HG03095 (cell line): ENCODE measurements at regions not wholly inside any gene's neighbourhood (a gene's known extent, or its start where the extent isn't known, plus 50 kb on each side); places are given as distances from the start of the nearest gene placed in this dataset.

Source experiments
- ATAC-seq: cut with Tn5 transposase; IDR thresholded peaks from one replicate; pipeline ENCODE4 v1.9.1; 2021; ENCODE audit warnings: moderate library complexity; ENCODE audit not compliant: unreplicated experiment

DNA sequence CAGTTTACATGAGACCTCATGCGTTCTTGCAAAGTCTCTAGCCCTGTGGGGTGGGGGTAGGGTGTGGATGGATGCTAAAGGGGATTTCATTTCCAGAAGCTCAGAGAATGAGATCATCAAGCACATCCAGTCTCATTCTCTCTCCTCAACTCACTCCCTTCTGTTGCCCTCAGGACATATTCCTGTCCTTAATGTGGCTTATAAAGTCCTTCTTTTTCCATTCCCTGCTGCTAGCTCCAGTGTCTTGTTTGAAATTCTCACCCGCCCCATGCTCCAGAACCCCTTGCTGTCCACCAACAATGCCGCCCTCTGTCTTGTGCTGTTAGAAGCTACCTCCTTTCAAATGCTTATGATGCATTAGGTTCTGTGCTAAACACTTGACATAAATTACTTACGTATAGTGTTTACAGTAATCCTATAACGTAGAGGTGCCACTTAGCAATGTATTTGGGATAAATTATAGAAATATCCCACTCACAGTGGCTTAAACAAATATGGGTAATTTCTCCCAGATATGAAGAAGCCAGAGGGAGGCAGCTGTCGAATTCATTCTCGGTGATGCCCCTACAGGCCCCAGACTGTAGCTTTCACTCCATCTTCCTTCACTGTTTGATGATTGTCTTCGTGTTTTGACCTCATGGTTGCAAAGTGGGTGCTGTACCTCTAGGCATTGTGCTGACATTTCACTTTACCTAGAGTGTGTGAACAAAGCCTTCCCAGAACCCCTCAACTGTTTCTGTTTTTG, 273.1 kb upstream of the TBL1XR1 start:
- ATAC-seq: no peak

- ATAC-seq: no peak
Measured at GRCh38 chr3:177471733-177472480, 274.6 kb upstream of the TBL1XR1 start.

DNA sequence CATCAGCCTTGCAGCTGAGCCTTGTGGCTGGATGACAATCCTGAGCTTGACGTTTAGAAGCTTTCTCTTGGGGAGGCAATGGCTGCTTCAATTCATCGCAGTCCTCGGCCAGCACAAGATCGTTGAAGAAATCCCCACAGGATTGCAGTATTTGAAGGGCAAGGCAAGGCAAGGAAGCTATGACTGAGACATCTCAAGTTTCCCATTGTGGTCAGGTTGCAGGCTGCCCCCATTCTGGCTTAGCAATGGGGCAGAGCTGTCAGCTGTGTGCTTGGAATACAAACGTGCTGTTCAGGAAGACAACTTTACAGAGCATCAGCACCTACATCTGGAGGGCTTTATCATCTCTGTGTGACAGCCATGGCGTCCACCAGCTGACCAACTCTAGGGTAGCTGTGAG, 275.9 kb upstream of the TBL1XR1 start:
- no peak for ATAC-seq

GRCh38 chr3:177473903-177474302, 276.6 kb upstream of the TBL1XR1 start:
- no peak for ATAC-seq

DNA sequence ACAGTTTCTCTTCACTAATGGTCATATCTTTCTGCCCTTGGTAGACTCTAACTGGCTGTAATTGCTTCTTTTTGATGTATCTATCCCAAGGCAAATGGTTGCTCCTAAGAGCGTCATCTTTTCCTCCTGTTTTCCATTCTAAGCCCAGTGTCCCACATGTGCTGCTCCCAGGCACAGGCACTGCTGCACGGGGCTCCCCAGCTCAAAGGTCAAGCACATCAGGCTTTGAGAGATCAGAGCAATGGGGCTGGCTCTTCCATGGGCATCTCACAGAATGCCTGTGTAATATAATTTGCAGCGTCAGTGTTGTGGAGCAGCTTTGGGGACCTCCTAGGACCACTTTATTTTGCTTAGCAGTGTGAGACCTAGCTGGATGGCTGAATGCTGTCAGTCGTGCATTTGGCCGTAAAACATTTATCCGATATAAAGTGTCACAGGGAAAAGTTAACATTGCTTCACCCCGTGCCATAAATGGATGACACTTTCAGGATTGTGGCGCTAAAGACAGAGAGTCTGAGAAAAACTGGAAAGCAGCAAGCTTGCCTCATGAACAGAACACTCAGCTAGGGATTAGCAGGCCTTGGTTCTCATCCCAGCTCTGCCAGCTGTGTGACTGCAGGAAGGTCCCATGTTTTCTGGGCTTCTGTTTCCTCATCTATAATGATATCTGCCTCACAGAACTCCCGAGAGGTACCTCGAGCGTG, 277.5 kb upstream of the TBL1XR1 start:
- ATAC-seq: no peak

GRCh38 chr3:177475356-177475665, 278.0 kb upstream of the TBL1XR1 start:
- ATAC-seq: no peak

DNA sequence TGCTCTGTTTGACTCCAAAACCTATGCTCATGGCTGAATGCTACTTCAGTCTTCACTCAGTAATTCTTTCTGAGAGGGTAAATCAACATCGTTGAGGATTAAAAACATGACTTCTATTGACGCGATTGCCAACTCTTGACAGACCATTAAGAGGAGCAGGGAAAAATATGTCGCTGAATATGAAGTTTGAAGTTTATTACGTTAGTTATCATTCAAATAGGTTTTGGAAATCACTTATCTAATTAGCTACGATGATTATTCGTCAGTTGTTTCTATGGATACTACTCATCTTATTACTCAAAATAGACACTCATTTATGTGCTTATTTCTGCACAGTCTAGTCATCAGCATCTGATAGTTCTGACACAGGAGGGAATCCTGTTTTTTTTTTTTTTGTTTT, 279.2 kb upstream of the TBL1XR1 start:
- no peak for ATAC-seq

GRCh38 chr3:177476921-177477435, 279.7 kb upstream of the TBL1XR1 start:
- ATAC-seq: no peak

DNA sequence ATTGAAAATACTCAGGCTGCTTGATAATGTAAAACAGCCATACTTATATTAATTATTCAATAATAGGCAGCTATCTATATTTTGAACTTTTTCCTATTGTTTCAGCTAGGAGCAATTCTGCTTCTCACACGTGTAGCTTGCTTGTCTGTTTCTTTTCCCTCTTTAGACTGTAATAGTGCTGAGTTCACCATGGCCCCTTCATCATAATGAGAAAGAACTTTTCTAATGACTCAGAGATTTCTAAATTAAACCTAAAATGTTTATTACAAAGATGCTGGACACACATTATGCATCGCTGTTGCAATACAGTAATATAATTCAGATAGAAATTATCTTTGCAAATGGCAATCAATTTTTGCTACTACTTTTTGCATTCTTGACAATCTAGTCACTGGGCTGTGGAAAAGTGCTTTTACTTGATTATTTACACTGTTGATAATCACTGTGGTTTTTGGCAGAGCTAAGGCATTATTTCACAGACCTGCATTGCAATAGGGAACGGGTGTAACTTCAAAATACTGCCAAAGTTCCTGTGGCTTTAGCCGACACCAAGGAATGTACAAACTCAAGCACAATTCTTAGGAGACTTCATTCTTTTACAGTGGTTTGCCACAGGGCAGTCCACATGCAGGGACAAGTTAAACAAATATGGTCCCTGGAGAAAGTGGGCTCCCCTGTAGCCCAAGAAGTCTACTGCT, 281.0 kb upstream of the TBL1XR1 start:
- no peak for ATAC-seq

- no peak for ATAC-seq
Measured at GRCh38 chr3:177479630-177480029, 282.3 kb upstream of the TBL1XR1 start.

DNA sequence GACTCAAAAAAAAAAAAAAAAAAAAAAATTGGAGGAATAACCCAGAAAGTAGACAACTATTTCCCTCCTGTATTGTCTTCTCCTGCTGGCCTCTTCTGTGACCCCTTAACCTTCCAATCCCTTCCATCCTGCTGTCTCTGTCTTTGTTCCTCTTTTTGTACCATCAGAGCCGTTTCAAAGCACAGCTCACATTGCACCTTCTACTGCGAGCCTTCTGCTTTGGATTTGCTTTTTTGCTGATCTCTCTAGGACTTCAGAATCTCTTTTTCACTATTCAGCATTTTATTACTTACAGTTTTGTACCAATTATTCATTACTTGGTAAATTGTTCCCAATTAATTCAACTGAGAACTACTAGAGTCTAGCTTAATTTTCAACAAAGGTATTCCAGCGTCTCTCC, 284.0 kb upstream of the TBL1XR1 start:
- ATAC-seq: no peak

GRCh38 chr3:177482048-177482691, 284.9 kb upstream of the TBL1XR1 start:
- ATAC-seq: no peak

DNA sequence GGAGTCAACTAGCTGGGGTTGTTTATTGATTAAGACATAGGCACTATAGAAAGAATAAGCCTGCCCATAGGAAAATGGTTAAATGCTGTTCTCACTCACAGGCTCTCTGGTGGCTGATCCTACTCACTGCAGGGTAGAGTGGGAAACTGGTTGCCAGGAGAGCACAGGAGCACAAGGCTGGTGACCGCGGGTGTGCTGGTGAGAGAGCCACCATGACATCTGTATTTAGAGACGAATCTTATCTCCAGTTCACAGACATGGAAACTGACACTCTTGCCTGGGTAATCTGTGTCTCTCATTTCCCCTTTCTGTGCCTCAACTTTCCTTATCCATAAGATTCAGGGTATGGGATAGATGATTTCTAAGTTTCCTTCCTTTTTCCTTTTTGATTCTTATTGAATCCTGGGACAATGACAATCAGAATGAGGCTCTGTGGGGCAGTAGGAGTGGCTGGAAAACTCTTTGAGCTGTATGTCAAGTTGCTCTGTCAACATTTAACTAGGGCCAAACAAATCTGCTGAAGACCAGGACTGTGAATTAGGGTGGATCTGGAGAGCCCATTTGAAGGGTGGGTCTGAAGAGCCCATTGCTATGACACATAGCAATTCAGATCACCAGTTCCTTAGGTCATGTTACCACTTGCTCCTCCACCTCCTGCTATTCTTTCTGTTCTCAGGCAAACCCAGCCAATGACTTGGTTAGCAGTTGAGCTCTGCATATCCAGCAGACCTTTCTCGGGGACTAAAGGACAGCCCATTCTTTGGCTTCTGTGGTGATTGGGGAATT, 286.1 kb upstream of the TBL1XR1 start:
- ATAC-seq: no peak

DNA sequence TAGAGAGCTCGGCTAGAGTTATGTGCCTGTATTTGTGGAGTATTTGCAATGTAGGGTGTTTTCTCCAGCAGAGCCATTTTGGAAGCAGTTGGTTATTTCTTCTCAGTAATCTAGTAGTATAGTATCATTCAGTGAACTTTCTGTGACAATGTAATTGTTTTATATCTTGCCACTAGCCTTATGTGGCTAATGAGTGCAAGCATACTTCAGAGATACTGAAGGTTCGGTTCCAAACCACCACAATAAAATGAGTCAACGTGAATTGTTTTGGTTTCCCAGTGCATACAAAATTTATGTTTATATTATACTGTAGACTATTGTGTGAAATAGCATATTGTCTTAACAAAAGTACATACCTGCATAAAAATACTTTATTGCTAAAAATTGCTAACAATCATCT, 286.9 kb upstream of the TBL1XR1 start:
- ATAC-seq: no peak

- no peak for ATAC-seq
Measured at GRCh38 chr3:177484926-177485325, 287.6 kb upstream of the TBL1XR1 start.

- ATAC-seq: no peak
Measured at GRCh38 chr3:177487635-177488186, 290.4 kb upstream of the TBL1XR1 start.

DNA sequence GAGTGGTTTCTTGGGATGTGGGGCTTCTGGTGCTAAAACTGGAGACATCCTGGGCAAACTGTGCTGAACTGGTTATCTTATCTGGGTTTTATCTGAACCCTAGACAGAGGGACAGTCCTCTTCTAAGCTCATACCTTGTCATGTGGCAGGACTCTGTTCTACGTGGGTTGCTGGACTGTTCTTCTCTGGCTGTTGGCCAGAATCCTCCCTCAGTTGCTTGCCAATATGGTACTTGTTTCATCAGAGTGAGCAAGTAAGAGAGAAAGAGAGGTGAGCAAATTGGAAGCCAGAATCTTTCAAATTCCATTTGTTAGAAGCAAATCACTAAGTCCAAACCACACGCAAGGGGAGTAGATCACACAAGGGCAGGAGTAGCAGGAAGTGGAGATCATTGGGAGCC, 291.5 kb upstream of the TBL1XR1 start:
- ATAC-seq: no peak

- ATAC-seq: no peak
Measured at GRCh38 chr3:177490626-177491025, 293.3 kb upstream of the TBL1XR1 start.

- no peak for ATAC-seq
Measured at GRCh38 chr3:177491296-177492032, 294.2 kb upstream of the TBL1XR1 start.
